ENCODE measurements at regions not wholly inside any gene's neighbourhood (a gene's known extent, or its start where the extent isn't known, plus 50 kb on each side); places are given as distances from the start of the nearest gene placed in this dataset.

DNA sequence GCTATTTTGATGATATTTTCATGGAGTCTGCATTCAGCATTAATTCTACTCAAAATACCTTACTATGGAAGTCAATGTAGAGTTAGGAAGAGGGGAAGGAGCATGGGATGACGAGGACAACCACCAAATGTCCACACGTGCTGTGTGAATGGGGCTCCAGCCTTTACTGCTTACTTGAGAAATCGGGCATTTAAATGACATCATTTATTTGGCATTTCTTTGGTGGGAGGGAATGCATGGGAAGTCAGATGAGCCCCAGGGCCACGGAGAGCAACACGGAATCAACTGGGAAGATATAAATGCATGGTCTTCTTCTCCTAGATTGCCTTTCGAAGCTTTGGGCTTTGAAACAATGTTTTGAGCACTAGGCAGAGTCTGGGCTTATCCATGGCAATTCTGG, 458.5 kb upstream of the KLF4 start:
- no peak overlapping the region for H3K27ac Mint-ChIP-seq
- H3K27me3 Mint-ChIP-seq: peaks cover 3% of the 10 kb centered on the region
- H3K36me3 Mint-ChIP-seq: peaks cover 4% of the 10 kb centered on the region
- H3K4me1 Mint-ChIP-seq: no peaks in the 10 kb centered on the region
- H3K9me3 Mint-ChIP-seq: peaks cover 4 to 15% (median 6%) of the 10 kb centered on the region in 3 donors
- H3K4me3 Mint-ChIP-seq: no peak overlapping the region

DNA sequence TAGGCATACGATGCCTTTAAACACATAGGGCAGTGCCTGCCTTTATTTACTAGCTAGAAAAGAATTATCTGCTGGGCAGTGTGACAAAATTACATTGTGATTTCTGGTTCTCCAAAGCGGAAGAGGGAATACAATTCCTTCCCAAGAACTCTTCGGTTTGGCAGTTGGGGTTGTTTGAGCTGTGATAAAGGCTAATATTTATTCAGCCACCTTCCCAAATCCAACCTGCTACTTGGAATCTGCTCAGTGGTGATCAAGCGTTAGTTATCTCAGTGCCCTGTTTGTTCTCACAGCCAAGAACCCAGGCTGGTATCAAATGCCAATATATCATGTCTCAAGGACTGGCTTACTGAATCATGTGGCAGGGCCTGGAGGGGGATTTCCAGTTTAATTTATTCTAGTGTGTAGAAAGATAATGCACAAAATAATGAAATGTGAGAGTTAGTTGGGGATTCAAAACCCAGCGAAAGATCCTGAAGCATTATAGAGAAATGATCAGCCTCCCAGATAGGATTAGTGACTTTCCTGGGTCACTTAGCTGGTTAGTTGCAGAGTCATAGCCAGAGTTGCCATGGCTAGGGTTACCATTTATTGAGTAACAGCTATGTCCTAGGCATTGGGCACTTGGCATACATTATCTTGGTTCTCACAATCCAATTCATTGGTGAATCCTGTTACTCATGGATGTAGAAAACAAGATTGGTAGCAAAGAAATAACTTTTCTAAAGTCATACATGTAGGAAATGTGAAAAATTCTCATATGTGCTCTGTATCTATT, 457.0 kb upstream of the KLF4 start:
- no peak overlapping the region for H3K4me3 Mint-ChIP-seq
- H3K36me3 Mint-ChIP-seq: peaks cover 4% of the 10 kb centered on the region
- H3K27me3 Mint-ChIP-seq: peaks cover 3% of the 10 kb centered on the region
- H3K27ac Mint-ChIP-seq: no peak overlapping the region
- H3K4me1 Mint-ChIP-seq: no peaks in the 10 kb centered on the region
- H3K9me3 Mint-ChIP-seq: peaks cover 6 to 13% (median 10%) of the 10 kb centered on the region in 3 donors

DNA sequence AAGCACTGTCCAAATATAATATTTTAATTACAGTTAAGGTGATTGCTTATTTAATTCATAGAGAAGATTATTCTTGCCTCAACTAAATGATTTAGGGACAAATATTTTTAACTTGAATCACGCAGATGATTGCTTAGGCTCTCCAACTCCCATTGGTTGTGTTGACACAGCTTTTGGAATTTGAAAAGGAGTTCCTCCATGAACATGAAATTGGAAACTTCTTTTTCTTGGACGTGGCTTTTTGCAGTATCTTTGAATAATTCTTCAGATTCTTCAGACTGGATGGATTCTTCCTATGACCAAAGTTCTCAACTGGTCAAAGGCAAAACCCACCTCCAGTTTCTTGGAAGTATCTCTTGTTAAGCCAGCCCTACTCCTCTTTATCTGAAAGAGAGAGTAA, 456.4 kb upstream of the KLF4 start:
- Mint-ChIP-seq H3K27ac (no peak overlapping the region), H3K27me3 (peaks cover 3% of the 10 kb centered on the region), H3K9me3 (peaks cover 6 to 9% (median 8%) of the 10 kb centered on the region in 3 donors), H3K4me1 (no peaks in the 10 kb centered on the region), H3K4me3 (no peak overlapping the region), H3K36me3 (peaks cover 4% of the 10 kb centered on the region)

DNA sequence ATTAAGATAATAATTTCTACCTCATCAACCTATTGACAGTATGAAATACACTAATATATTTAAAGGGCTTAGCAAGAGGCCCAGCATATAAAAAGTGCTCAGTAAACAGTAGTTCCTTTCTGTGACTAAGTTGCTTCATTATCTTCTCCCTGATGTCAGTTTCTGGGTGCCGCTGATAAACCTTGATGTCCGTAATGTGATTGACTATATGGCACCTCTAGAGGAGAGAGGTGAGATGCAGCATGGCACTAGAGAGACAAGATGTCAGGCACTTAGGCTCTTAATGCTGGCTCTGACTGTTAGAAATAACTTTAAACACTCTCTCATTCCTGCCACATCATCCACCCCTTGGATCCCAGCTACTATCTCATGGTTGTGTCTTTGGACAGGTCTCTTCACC, 455.9 kb upstream of the KLF4 start:
- Mint-ChIP-seq H3K4me3 (no peak overlapping the region), H3K4me1 (no peaks in the 10 kb centered on the region), H3K36me3 (peaks cover 4% of the 10 kb centered on the region), H3K9me3 (peaks cover 6 to 8% (median 7%) of the 10 kb centered on the region in 3 donors), H3K27ac (no peak overlapping the region), H3K27me3 (peaks cover 3% of the 10 kb centered on the region)

DNA sequence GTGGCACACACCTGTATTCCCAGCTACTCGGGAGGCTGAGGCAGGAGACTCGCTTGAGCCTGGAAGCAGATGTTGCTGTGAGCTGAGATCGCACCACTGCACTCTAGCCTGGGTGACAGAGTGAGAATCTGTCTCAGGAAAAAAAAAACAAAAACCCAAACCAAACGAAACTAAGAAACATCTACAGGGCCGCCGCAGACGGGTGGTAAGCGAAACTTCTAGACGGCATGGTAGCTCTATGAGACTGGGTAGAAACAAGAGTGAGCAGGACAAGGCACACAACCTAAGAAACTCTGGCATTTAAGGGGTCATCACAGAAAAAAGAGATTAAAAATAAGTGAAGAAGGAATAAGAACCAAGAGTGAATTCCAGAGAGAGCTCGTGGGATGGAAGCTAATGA, 454.8 kb upstream of the KLF4 start:
- Mint-ChIP-seq H3K27ac (no peak overlapping the region), H3K27me3 (peaks cover 3% of the 10 kb centered on the region), H3K9me3 (peaks cover under 1 to 6% (median under 1%) of the 10 kb centered on the region in 3 donors), H3K4me3 (no peak overlapping the region), H3K4me1 (no peaks in the 10 kb centered on the region), H3K36me3 (peaks cover 4% of the 10 kb centered on the region)

DNA sequence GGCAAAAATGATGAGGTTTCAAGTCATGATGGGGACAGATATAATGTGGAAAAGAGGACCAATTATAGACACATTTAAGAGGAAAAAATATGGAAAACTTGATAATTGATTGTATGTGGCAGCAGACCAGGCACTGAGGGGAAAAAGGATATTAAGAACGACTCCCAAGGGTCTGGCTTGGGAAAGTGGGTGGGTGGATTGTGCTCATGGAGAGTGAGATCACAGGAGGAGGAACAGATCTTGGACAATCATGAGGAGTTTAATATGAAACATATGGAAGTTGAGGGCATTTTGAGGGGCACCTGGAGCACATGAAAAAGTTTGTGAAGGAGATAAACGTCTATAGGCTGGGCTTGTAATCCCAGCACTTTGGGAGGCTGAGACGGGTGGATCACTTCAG, 454.3 kb upstream of the KLF4 start:
- H3K4me3 Mint-ChIP-seq: no peak overlapping the region
- H3K27me3 Mint-ChIP-seq: peaks cover 5% of the 10 kb centered on the region
- H3K4me1 Mint-ChIP-seq: no peaks in the 10 kb centered on the region
- H3K27ac Mint-ChIP-seq: no peak overlapping the region
- peaks cover 0 to 6% (median 0%) of the 10 kb centered on the region in 3 donors for H3K9me3 Mint-ChIP-seq
- H3K36me3 Mint-ChIP-seq: peaks cover 4% of the 10 kb centered on the region

DNA sequence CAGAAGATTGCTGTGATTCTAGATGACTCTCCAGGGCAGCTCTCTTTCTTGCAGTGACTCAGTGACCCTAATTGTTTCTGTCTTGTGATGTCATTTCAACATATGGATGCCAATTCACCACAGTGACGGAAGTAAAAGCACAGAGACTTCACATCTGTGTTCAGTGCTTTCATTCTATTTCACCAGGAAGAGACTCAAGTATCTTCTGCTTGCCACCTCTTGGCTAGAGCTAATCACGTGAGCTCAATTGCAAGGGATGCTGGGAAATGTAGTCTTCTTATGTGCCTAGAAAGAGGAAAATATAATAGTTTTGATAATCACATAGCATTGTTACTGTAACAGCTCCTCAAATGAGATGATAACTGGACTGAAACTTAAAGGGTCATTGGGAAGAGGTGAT, 453.3 kb upstream of the KLF4 start:
- H3K27ac Mint-ChIP-seq: no peak overlapping the region
- no peaks in the 10 kb centered on the region for H3K4me1 Mint-ChIP-seq
- H3K36me3 Mint-ChIP-seq: peaks cover 1% of the 10 kb centered on the region
- H3K4me3 Mint-ChIP-seq: no peak overlapping the region
- peaks cover 5% of the 10 kb centered on the region for H3K27me3 Mint-ChIP-seq
- H3K9me3 Mint-ChIP-seq: peaks cover 0 to 6% (median 0%) of the 10 kb centered on the region in 3 donors

DNA sequence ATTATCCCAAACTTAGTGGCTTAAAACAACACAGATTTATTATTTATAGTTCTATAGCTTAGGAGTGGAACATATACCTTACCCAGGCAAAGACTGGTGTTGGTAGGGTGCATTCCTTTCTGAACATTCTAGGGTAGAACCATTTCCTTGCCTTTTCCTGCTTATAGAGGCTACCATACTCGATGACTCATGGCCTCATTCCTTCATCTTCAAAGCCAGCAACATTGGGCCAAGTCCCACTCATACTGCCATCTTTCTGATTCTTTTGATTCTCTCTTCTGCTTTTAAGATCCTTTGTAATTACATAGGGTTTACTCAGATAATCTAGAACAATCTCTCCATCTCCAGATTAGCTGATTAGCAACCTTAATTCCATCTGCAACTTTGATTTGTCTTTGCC, 452.7 kb upstream of the KLF4 start:
- Mint-ChIP-seq H3K4me1 (no peaks in the 10 kb centered on the region), H3K27ac (no peak overlapping the region), H3K36me3 (peaks cover 1% of the 10 kb centered on the region), H3K27me3 (peaks cover 5% of the 10 kb centered on the region), H3K4me3 (no peak overlapping the region), H3K9me3 (peaks cover 0 to 6% (median 0%) of the 10 kb centered on the region in 3 donors)

DNA sequence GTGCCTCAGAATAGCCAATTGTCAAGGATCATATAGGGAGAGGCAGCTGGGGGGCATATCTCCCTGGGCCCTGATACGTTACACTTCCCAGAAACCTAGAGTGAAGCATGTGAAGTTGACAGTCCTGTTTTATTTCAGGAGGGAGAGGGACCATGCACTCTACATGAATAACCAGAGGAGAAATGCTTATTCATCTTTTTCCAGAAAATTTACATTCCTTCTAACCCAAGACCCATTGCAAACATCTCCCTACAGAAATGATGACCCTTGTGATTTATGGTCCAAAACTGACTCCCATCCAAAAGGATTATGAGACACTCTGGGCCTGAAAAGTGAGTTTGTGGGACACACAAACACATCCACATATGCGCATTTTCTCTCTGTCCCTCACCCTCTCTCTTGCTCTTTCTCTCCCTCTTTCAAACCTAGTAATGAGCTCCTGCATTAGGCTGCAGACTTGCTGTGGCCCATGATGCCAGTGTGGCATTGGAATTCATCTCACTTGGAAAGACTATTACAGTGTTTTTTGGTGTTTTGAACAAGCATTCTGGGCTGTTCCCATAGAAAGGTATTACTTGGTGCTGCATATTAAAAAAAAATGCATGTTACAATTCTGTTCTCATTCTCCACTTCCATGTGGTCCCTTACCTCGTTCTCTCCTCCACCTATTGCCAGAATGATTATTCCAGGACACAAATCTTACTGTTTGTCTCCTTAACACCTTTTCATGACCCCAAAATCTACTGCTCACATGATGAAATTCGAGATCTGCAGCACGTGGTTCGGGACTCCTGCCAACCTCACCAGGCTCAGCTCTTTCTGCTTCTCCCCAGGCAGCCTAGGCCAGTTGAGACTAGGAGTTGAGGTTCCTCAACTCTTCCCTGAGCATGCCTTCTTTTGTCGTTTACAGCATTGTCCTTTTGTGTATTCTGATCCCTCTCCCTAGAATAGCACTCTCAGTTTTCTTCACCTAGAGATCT, 451.3 kb upstream of the KLF4 start:
- Mint-ChIP-seq H3K9me3 (peaks cover 0 to 6% (median 0%) of the 10 kb centered on the region in 3 donors), H3K27ac (no peak overlapping the region)

DNA sequence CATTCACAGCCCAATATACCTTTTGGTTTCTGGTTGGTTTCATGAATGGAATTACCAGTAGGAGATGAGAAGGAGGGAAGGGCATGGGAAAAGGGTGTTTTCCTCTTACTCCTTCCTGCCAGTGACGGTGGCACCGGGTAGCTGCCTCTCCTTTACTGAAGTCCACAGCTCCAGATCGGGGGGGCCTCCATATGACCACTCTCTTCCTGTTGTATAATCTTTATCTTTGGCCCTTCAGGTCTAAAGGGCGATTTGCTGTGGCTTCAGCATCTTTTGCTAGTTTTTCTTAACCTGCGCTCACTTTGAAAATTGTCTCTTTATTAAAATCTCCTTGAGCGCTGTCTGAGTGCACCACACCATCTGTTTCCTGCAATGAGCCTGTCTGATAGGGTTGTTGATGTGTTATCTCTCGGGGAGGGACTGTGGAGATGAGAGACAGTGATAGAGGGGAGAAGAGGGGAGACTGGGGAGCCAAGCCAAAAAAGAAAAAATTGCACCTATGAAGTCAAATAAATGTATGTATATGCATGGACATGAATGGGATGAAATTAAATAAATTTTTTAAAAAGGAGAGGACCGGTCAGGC, 449.3 kb upstream of the KLF4 start:
- H3K36me3 Mint-ChIP-seq: peaks cover under 1% of the 10 kb centered on the region
- no peak overlapping the region for H3K4me3 Mint-ChIP-seq
- peaks cover 0 to 6% (median 0%) of the 10 kb centered on the region in 3 donors for H3K9me3 Mint-ChIP-seq

More for the DNA sequence above, 451.3 kb upstream of the KLF4 start:
- peaks cover 1% of the 10 kb centered on the region for H3K36me3 Mint-ChIP-seq
- H3K4me1 Mint-ChIP-seq: no peaks in the 10 kb centered on the region
- no peak overlapping the region for H3K4me3 Mint-ChIP-seq
- H3K27me3 Mint-ChIP-seq: peaks cover 5% of the 10 kb centered on the region

DNA sequence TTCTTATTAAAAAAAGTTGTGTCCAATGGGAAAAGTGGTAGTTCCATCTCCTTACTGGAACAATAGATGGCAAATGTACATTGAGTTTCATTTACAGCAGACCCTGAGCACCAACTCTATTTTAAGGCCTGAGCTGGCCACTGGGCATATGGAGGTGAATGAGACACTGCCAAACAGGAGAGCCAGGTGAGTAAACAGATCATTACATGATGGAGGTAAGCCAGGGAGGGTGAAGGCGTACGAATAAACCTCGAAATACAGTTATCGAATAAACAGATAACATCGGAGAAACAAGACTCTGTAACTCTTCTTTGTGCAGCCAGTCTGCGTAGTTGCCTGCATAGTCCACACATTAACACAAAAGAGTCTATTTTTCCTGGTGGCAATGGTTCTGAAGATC, 446.4 kb upstream of the KLF4 start:
- no peak overlapping the region for H3K27ac Mint-ChIP-seq
- H3K36me3 Mint-ChIP-seq: no peaks in the 10 kb centered on the region
- peaks cover 5% of the 10 kb centered on the region for H3K27me3 Mint-ChIP-seq
- no peaks in the 10 kb centered on the region for H3K9me3 Mint-ChIP-seq
- no peaks in the 10 kb centered on the region for H3K4me1 Mint-ChIP-seq
- H3K4me3 Mint-ChIP-seq: no peak overlapping the region

More for the DNA sequence above, 449.3 kb upstream of the KLF4 start:
- Mint-ChIP-seq H3K27me3 (peaks cover 6% of the 10 kb centered on the region), H3K27ac (no peak overlapping the region), H3K4me1 (no peaks in the 10 kb centered on the region)

DNA sequence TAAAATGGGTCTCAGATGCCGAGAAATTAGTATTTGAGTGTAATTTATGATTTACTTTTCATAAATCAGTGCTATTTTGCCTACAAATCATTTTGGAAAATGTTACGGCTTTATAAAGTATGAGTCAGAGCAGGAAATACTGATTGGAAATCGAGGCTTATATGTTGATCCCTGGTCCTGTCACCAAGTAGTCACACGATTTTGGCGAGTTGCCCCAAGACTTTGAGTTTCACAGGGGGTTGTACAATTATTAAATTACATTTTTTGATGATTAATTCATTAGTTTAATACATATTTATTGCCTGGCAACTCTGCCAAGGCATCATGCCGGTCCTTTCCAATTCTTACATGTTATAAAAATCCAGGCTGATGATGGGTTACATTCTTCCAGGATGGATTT, 443.9 kb upstream of the KLF4 start:
- H3K36me3 Mint-ChIP-seq: no peaks in the 10 kb centered on the region
- no peaks in the 10 kb centered on the region for H3K4me1 Mint-ChIP-seq
- peaks cover 3% of the 10 kb centered on the region for H3K27me3 Mint-ChIP-seq
- no peak overlapping the region for H3K4me3 Mint-ChIP-seq
- H3K9me3 Mint-ChIP-seq: no peaks in the 10 kb centered on the region
- H3K27ac Mint-ChIP-seq: no peak overlapping the region

DNA sequence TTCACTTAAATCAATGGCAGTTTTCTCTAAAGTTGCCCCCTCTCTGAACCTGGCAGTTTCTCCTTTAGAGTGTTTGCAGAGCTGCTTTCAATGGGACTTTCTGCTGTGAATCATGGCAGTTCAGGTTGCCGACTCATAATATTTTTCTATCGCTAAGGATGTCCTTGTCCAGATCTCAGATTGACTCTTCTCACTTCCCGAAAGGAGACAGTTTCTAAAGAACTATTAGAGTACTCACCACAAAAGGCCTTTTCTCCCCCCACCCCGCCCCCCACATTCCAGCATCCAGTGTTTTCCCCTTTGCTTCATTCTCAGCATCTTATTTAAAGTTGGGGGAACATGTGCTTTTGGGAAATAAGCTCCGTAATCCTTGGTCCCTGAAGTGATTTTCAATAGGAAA, 443.5 kb upstream of the KLF4 start:
- Mint-ChIP-seq H3K36me3 (no peaks in the 10 kb centered on the region), H3K27ac (no peak overlapping the region), H3K4me1 (no peaks in the 10 kb centered on the region), H3K4me3 (no peak overlapping the region), H3K9me3 (no peaks in the 10 kb centered on the region), H3K27me3 (peaks cover 3% of the 10 kb centered on the region)

DNA sequence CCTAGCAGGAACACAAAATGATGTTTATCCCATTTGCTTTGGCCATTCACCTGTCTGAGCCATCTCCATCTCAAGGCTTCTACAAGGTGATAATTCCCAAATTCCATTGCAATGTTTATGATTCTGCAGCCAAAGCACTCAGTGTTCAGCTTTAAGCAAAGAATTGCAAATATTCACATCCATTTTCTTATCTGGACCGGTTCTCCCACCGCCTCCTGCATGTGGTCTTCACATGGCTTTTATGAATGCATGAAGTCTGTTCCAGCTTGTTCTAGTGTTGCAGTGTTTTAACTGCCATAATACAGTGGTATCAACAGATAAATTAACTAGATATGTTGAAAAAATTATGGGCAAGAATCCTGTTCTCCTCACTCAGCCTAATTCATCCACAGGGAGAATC, 443.0 kb upstream of the KLF4 start:
- Mint-ChIP-seq H3K4me3 (no peak overlapping the region), H3K4me1 (no peaks in the 10 kb centered on the region), H3K27me3 (peaks cover 3% of the 10 kb centered on the region), H3K27ac (no peak overlapping the region), H3K36me3 (no peaks in the 10 kb centered on the region), H3K9me3 (no peaks in the 10 kb centered on the region)

DNA sequence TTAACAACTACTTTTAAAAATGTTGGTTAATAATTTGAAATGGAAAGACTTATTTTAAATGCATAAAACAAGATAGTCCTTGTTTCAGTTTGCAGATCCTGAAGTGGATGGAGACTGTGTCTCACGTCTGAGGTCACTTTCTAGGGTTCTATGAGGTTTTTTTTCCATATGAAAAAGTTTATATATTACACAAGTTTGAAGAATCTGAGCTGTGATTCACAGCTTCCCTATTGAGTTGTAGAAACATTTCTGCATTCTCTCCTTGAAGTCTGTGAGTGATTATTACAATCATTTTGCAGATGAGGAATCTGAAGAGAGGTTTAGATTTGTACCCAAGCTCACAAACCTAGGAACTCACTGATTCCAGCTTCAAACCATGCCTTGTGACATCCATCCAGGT, 442.5 kb upstream of the KLF4 start:
- Mint-ChIP-seq H3K4me3 (no peak overlapping the region), H3K27ac (no peak overlapping the region), H3K9me3 (no peaks in the 10 kb centered on the region), H3K4me1 (no peaks in the 10 kb centered on the region), H3K36me3 (no peaks in the 10 kb centered on the region), H3K27me3 (peaks cover 3% of the 10 kb centered on the region)

All from IgD-negative memory B cell (primary cell).